ENCODE measurements at regions not wholly inside any gene's neighbourhood (a gene's known extent, or its start where the extent isn't known, plus 50 kb on each side); places are given as distances from the start of the nearest gene placed in this dataset.

GRCh38 chr15:69510556-69510955 lies 57.9 kb downstream of the RPLP1 start:
- Histone ChIP-seq H3K36me3 (ENCODE audit: insufficient read depth, low read length) (no peaks in the 10 kb centered on the region), H2AFZ (ENCODE audit: low read depth, low read length) (no peak overlapping the region), H3K9me3 (ENCODE audit: insufficient read depth, low read length, severe bottlenecking) (no peaks in the 10 kb centered on the region), H3K9ac (ENCODE audit: low read depth, low read length) (no peak overlapping the region), H3K4me2 (ENCODE audit: insufficient read depth, low read length) (no peak overlapping the region), H4K20me1 (ENCODE audit: insufficient read depth, low read length) (no peaks in the 10 kb centered on the region), H3K4me3 (ENCODE audit: low read depth in 1 of 2, low read length in 2 of 2) (no peak overlapping the region), H3K27ac (ENCODE audit: low read length) (no peak overlapping the region), H3K79me2 (ENCODE audit: insufficient read depth, low read length) (no peaks in the 10 kb centered on the region), H3K4me1 (ENCODE audit: insufficient read depth, low read length) (no peaks in the 10 kb centered on the region), H3K27me3 (ENCODE audit: insufficient read depth, low read length, poor library complexity) (peaks cover 6% of the 10 kb centered on the region)
- TF ChIP-seq EZH2 (IDR thresholded peaks at IDR 0.05; ENCODE audit: borderline replicate concordance, low read depth, low read length, severe bottlenecking) (no peak), CTCF (IDR thresholded peaks at IDR 0.05; ENCODE audit: borderline replicate concordance, extremely low read depth, low read length, poor library complexity, severe bottlenecking) (no peak)
- DNase-seq (no peak), ATAC-seq (ENCODE audit: insufficient read depth, low read depth) (no peak)

- DNase-seq (no peak), ATAC-seq (ENCODE audit: insufficient read depth, low read depth) (no peak)
- Histone ChIP-seq H4K20me1 (ENCODE audit: insufficient read depth, low read length) (no peaks in the 10 kb centered on the region), H3K79me2 (ENCODE audit: insufficient read depth, low read length) (no peaks in the 10 kb centered on the region), H3K9ac (ENCODE audit: low read depth, low read length) (no peak overlapping the region), H3K4me1 (ENCODE audit: insufficient read depth, low read length) (no peaks in the 10 kb centered on the region), H3K36me3 (ENCODE audit: insufficient read depth, low read length) (no peaks in the 10 kb centered on the region), H3K9me3 (ENCODE audit: insufficient read depth, low read length, severe bottlenecking) (no peaks in the 10 kb centered on the region), H3K4me3 (ENCODE audit: low read depth in 1 of 2, low read length in 2 of 2) (no peak overlapping the region), H3K4me2 (ENCODE audit: insufficient read depth, low read length) (no peak overlapping the region), H3K27ac (ENCODE audit: low read length) (no peak overlapping the region), H3K27me3 (ENCODE audit: insufficient read depth, low read length, poor library complexity) (peaks cover 6% of the 10 kb centered on the region), H2AFZ (ENCODE audit: low read depth, low read length) (no peak overlapping the region)
- no peak for TF ChIP-seq CTCF (IDR thresholded peaks at IDR 0.05; ENCODE audit: borderline replicate concordance, extremely low read depth, low read length, poor library complexity, severe bottlenecking)
- TF ChIP-seq EZH2 (IDR thresholded peaks at IDR 0.05; ENCODE audit: borderline replicate concordance, low read depth, low read length, severe bottlenecking): no peak
Measured at GRCh38 chr15:69511015-69511414, 58.4 kb downstream of the RPLP1 start.

GRCh38 chr15:69511716-69512340 lies 59.2 kb downstream of the RPLP1 start:
- Histone ChIP-seq H3K4me3 (ENCODE audit: low read depth in 1 of 2, low read length in 2 of 2) (no peak overlapping the region), H3K4me1 (ENCODE audit: insufficient read depth, low read length) (no peaks in the 10 kb centered on the region), H3K27me3 (ENCODE audit: insufficient read depth, low read length, poor library complexity) (peaks cover 6% of the 10 kb centered on the region), H3K4me2 (ENCODE audit: insufficient read depth, low read length) (no peak overlapping the region), H2AFZ (ENCODE audit: low read depth, low read length) (no peak overlapping the region), H3K79me2 (ENCODE audit: insufficient read depth, low read length) (no peaks in the 10 kb centered on the region), H3K9me3 (ENCODE audit: insufficient read depth, low read length, severe bottlenecking) (no peaks in the 10 kb centered on the region), H3K27ac (ENCODE audit: low read length) (no peak overlapping the region), H4K20me1 (ENCODE audit: insufficient read depth, low read length) (no peaks in the 10 kb centered on the region), H3K36me3 (ENCODE audit: insufficient read depth, low read length) (no peaks in the 10 kb centered on the region), H3K9ac (ENCODE audit: low read depth, low read length) (no peak overlapping the region)
- TF ChIP-seq CTCF (IDR thresholded peaks at IDR 0.05; ENCODE audit: borderline replicate concordance, extremely low read depth, low read length, poor library complexity, severe bottlenecking): no peak
- no peak for TF ChIP-seq EZH2 (IDR thresholded peaks at IDR 0.05; ENCODE audit: borderline replicate concordance, low read depth, low read length, severe bottlenecking)
- ATAC-seq (ENCODE audit: insufficient read depth, low read depth): no peak
- no peak for DNase-seq
